ENCODE measurements at regions not wholly inside any gene's neighbourhood (a gene's known extent, or its start where the extent isn't known, plus 50 kb on each side); places are given as distances from the start of the nearest gene placed in this dataset.

DNA sequence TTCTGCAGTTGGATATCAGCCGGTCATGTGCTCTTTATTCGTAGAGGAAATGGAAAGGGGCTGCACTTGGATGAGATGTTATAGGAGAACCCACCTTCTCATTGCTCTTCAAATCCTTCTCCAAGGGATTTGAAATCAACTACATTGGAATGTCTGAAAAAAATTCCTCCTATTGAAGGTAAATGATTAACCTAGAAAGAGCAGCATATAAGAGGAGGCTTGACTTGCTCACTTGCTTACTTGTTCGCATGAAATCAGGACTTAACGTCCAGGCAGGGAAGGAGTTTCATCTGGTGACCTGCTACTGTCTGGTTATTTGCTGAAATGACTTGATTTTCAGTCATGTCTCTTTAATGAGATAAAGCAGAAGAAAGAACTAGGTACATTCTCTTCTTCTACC is 338.4 kb upstream of the NOCT start:
- no peaks in the 10 kb centered on the region for H3K27me3 ChIP-seq (replicated peaks in 1 of 2; ENCODE audit: control insufficient read depth in 2 of 2, extremely low read depth in 1 of 2, insufficient read depth in 2 of 2, low read length in 1 of 2)
- no peak for ATAC-seq (replicated peaks in 1 of 4)
- no peak overlapping the region for H3K4me3 ChIP-seq (ENCODE audit: control insufficient read depth in 1 of 2, extremely low read depth in 1 of 2, low read length in 1 of 2)
- WGBS (ENCODE audit: insufficient coverage), result no CpG with 5 or more reads among the region's 4 CpGs
- Mint-ChIP-seq H3K4me1 (peaks cover 0 to 3% (median 0%) of the 10 kb centered on the region in 3 donors), H3K4me3 (no peak overlapping the region), H3K36me3 (no peaks in the 10 kb centered on the region), H3K27ac (no peak overlapping the region), H3K9me3 (no peaks in the 10 kb centered on the region), H3K27me3 (peaks cover 2 to 5% of the 10 kb centered on the region in 2 donors)
- ChIA-PET CTCF (no interaction called here), POLR2A (no interaction called here)
- H3K36me3 ChIP-seq (ENCODE audit: control insufficient read depth in 2 of 2, extremely low read depth in 1 of 2, insufficient read depth in 1 of 2, low read length in 1 of 2), result no peaks in the 10 kb centered on the region
- no peaks in the 10 kb centered on the region for H3K9me3 ChIP-seq
- no peak for DNase-seq
- H3K27ac ChIP-seq (ENCODE audit: low read length), result no peak overlapping the region
- H3K4me1 ChIP-seq (ENCODE audit: control insufficient read depth in 1 of 2, extremely low read depth in 1 of 2, insufficient read depth in 2 of 2, low read length in 2 of 2), result no peaks in the 10 kb centered on the region

GRCh38 chr4:138675685-138676084 is 339.9 kb upstream of the NOCT start:
- H3K27ac Mint-ChIP-seq, result no peak overlapping the region
- Histone ChIP-seq H3K9me3 (no peaks in the 10 kb centered on the region), H3K4me1 (ENCODE audit: control insufficient read depth in 1 of 2, extremely low read depth in 1 of 2, insufficient read depth in 2 of 2, low read length in 2 of 2) (no peaks in the 10 kb centered on the region), H3K27me3 (replicated peaks in 1 of 2; ENCODE audit: control insufficient read depth in 2 of 2, extremely low read depth in 1 of 2, insufficient read depth in 2 of 2, low read length in 1 of 2) (no peaks in the 10 kb centered on the region), H3K36me3 (ENCODE audit: control insufficient read depth in 2 of 2, extremely low read depth in 1 of 2, insufficient read depth in 1 of 2, low read length in 1 of 2) (no peaks in the 10 kb centered on the region), H3K4me3 (ENCODE audit: control insufficient read depth in 1 of 2, extremely low read depth in 1 of 2, low read length in 1 of 2) (no peak overlapping the region), H3K27ac (ENCODE audit: low read length) (no peak overlapping the region)
- H3K9me3 Mint-ChIP-seq, result no peaks in the 10 kb centered on the region
- H3K4me3 Mint-ChIP-seq, result no peak overlapping the region
- DNase-seq (no peak), ATAC-seq (replicated peaks in 1 of 4) (no peak)
- H3K27me3 Mint-ChIP-seq, result peaks cover 0 to 3% of the 10 kb centered on the region in 2 donors
- POLR2A ChIA-PET, result no interaction called here
- H3K4me1 Mint-ChIP-seq, result no peaks in the 10 kb centered on the region
- WGBS (ENCODE audit: insufficient coverage), result 100% methylated on average over 1 of the region's 5 CpGs
- CTCF ChIA-PET, result no interaction called here
- no peaks in the 10 kb centered on the region for H3K36me3 Mint-ChIP-seq

- H3K27ac ChIP-seq (ENCODE audit: low read length), result no peak overlapping the region
- H3K27me3 ChIP-seq (replicated peaks in 1 of 2; ENCODE audit: control insufficient read depth in 2 of 2, extremely low read depth in 1 of 2, insufficient read depth in 2 of 2, low read length in 1 of 2), result no peaks in the 10 kb centered on the region
- WGBS (ENCODE audit: insufficient coverage), result 0% methylated on average over 1 of the region's 1 CpG
- H3K9me3 Mint-ChIP-seq, result no peaks in the 10 kb centered on the region
- no peaks in the 10 kb centered on the region for H3K9me3 ChIP-seq
- no peaks in the 10 kb centered on the region for H3K36me3 Mint-ChIP-seq
- H3K27ac Mint-ChIP-seq, result no peak overlapping the region
- H3K27me3 Mint-ChIP-seq, result peaks cover 0 to 3% of the 10 kb centered on the region in 2 donors
- H3K4me3 Mint-ChIP-seq, result no peak overlapping the region
- CTCF ChIA-PET, result no interaction called here
- H3K4me1 ChIP-seq (ENCODE audit: control insufficient read depth in 1 of 2, extremely low read depth in 1 of 2, insufficient read depth in 2 of 2, low read length in 2 of 2), result no peaks in the 10 kb centered on the region
- no peak for ATAC-seq (replicated peaks in 1 of 4)
- POLR2A ChIA-PET, result no interaction called here
- H3K4me1 Mint-ChIP-seq, result no peaks in the 10 kb centered on the region
- DNase-seq, result no peak
- H3K36me3 ChIP-seq (ENCODE audit: control insufficient read depth in 2 of 2, extremely low read depth in 1 of 2, insufficient read depth in 1 of 2, low read length in 1 of 2), result no peaks in the 10 kb centered on the region
- H3K4me3 ChIP-seq (ENCODE audit: control insufficient read depth in 1 of 2, extremely low read depth in 1 of 2, low read length in 1 of 2), result no peak overlapping the region
These were observed 341.4 kb upstream of the NOCT start for GRCh38 chr4:138674209-138674608.

DNA sequence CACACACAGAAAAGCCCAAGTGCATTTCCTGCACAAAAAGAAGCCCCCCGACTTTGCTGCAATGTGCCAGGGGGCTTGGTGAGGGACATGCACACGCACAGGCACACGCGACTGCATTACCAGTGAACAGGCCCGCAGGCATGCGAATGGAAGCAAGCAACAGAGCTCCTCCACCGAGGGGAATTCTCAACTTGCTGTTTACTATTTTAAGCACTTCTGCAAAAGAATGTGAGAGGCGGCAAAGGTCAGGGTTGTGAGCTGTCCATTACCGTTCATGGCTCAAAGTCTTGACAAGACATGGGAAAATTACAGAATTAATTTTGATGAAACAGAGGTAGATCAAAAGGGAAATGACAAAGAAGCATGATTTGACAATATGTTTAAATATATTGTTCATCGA is 342.5 kb upstream of the NOCT start:
- Histone ChIP-seq H3K4me1 (ENCODE audit: control insufficient read depth in 1 of 2, extremely low read depth in 1 of 2, insufficient read depth in 2 of 2, low read length in 2 of 2) (no peaks in the 10 kb centered on the region), H3K27ac (ENCODE audit: low read length) (no peak overlapping the region), H3K9me3 (no peaks in the 10 kb centered on the region), H3K27me3 (replicated peaks in 1 of 2; ENCODE audit: control insufficient read depth in 2 of 2, extremely low read depth in 1 of 2, insufficient read depth in 2 of 2, low read length in 1 of 2) (no peaks in the 10 kb centered on the region), H3K4me3 (ENCODE audit: control insufficient read depth in 1 of 2, extremely low read depth in 1 of 2, low read length in 1 of 2) (no peak overlapping the region), H3K36me3 (ENCODE audit: control insufficient read depth in 2 of 2, extremely low read depth in 1 of 2, insufficient read depth in 1 of 2, low read length in 1 of 2) (no peaks in the 10 kb centered on the region)
- ATAC-seq (replicated peaks in 1 of 4) (no peak), DNase-seq (no peak)
- Mint-ChIP-seq H3K27me3 (peaks cover 0 to 3% of the 10 kb centered on the region in 2 donors), H3K4me1 (no peaks in the 10 kb centered on the region), H3K4me3 (no peak overlapping the region), H3K36me3 (no peaks in the 10 kb centered on the region), H3K27ac (no peak overlapping the region), H3K9me3 (no peaks in the 10 kb centered on the region)
- CTCF ChIA-PET, result no interaction called here
- WGBS (ENCODE audit: insufficient coverage), result 72% methylated on average over 7 of the region's 10 CpGs
- POLR2A ChIA-PET, result no interaction called here

- H3K4me1 ChIP-seq (ENCODE audit: control insufficient read depth in 1 of 2, extremely low read depth in 1 of 2, insufficient read depth in 2 of 2, low read length in 2 of 2), result no peaks in the 10 kb centered on the region
- Mint-ChIP-seq H3K4me1 (no peaks in the 10 kb centered on the region), H3K27me3 (peaks cover 0 to 3% of the 10 kb centered on the region in 2 donors), H3K27ac (no peak overlapping the region), H3K4me3 (no peak overlapping the region), H3K36me3 (no peaks in the 10 kb centered on the region), H3K9me3 (no peaks in the 10 kb centered on the region)
- no peaks in the 10 kb centered on the region for H3K27me3 ChIP-seq (replicated peaks in 1 of 2; ENCODE audit: control insufficient read depth in 2 of 2, extremely low read depth in 1 of 2, insufficient read depth in 2 of 2, low read length in 1 of 2)
- no peak for DNase-seq
- ChIA-PET CTCF (no interaction called here), POLR2A (no interaction called here)
- ATAC-seq (replicated peaks in 1 of 4), result no peak
- 68% methylated on average over 9 of the region's 9 CpGs for WGBS (ENCODE audit: insufficient coverage)
- no peak overlapping the region for H3K27ac ChIP-seq (ENCODE audit: low read length)
- no peaks in the 10 kb centered on the region for H3K36me3 ChIP-seq (ENCODE audit: control insufficient read depth in 2 of 2, extremely low read depth in 1 of 2, insufficient read depth in 1 of 2, low read length in 1 of 2)
- no peaks in the 10 kb centered on the region for H3K9me3 ChIP-seq
- H3K4me3 ChIP-seq (ENCODE audit: control insufficient read depth in 1 of 2, extremely low read depth in 1 of 2, low read length in 1 of 2), result no peak overlapping the region
These were observed 343.1 kb upstream of the NOCT start for GRCh38 chr4:138672393-138672976.

DNA sequence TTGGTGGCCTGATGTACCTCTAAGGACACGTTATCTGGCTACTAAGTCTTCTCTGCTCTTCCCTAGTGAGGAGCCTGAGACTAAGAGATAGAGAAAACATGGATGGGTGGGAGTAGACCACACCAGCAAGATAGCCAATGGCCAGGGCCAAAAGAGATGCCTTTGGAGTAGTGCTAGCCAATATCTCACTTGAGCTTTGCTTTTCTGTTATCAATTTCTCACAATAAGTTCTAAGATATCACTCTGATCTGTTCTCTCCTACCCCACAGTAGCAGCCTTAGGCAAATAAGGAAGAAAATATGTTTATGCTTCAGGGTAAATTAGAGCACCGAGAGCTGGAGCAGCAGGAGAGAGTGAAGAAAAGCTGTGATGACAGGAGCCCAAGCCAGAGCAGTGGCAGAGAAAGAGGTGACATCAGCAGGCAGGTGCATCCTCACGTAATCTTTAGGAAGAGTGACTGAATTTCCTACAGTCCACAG is 343.9 kb upstream of the NOCT start:
- peaks cover 0 to 3% of the 10 kb centered on the region in 2 donors for H3K27me3 Mint-ChIP-seq
- ChIA-PET CTCF (no interaction called here), POLR2A (interaction anchor here in 1 of 2 donors (0.7 kb wide), 1 partner anchor 1763 kb away, joined by 3 read pairs; no protein-coding TSS in a partner anchor)
- no peaks in the 10 kb centered on the region for H3K9me3 Mint-ChIP-seq
- no peaks in the 10 kb centered on the region for H3K36me3 Mint-ChIP-seq
- H3K4me3 Mint-ChIP-seq, result no peak overlapping the region
- no peaks in the 10 kb centered on the region for H3K27me3 ChIP-seq (replicated peaks in 1 of 2; ENCODE audit: control insufficient read depth in 2 of 2, extremely low read depth in 1 of 2, insufficient read depth in 2 of 2, low read length in 1 of 2)
- no peak overlapping the region for H3K27ac ChIP-seq (ENCODE audit: low read length)
- WGBS (ENCODE audit: insufficient coverage), result no CpG with 5 or more reads among the region's 3 CpGs
- DNase-seq, result no peak
- no peak for ATAC-seq (replicated peaks in 1 of 4)
- no peaks in the 10 kb centered on the region for H3K9me3 ChIP-seq
- no peak overlapping the region for H3K27ac Mint-ChIP-seq
- H3K36me3 ChIP-seq (ENCODE audit: control insufficient read depth in 2 of 2, extremely low read depth in 1 of 2, insufficient read depth in 1 of 2, low read length in 1 of 2), result no peaks in the 10 kb centered on the region
- H3K4me1 ChIP-seq (ENCODE audit: control insufficient read depth in 1 of 2, extremely low read depth in 1 of 2, insufficient read depth in 2 of 2, low read length in 2 of 2), result no peaks in the 10 kb centered on the region
- no peak overlapping the region for H3K4me3 ChIP-seq (ENCODE audit: control insufficient read depth in 1 of 2, extremely low read depth in 1 of 2, low read length in 1 of 2)
- H3K4me1 Mint-ChIP-seq, result no peaks in the 10 kb centered on the region

DNA sequence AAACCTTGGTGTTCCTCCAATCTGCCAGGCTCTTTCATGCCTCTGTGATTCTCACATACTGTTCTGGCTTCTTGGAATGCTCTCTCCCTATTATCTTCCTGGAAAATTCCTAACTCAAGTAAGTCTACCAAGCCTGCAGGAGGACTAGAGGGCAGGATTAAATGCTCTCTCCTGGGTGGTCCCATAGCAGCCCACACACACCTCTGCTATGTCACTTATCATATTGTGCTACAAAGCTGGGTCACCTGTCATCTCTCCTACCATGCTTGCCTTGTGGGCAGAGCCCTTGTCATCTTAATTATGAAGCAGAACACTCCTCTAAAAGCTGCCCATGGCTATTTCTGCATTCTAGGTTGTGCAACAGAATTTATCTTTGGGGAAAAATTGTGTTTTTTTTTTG is 344.5 kb upstream of the NOCT start:
- no peak overlapping the region for H3K4me3 ChIP-seq (ENCODE audit: control insufficient read depth in 1 of 2, extremely low read depth in 1 of 2, low read length in 1 of 2)
- no peaks in the 10 kb centered on the region for H3K4me1 Mint-ChIP-seq
- H3K27me3 ChIP-seq (replicated peaks in 1 of 2; ENCODE audit: control insufficient read depth in 2 of 2, extremely low read depth in 1 of 2, insufficient read depth in 2 of 2, low read length in 1 of 2), result no peaks in the 10 kb centered on the region
- H3K27ac Mint-ChIP-seq, result no peak overlapping the region
- H3K9me3 Mint-ChIP-seq, result no peaks in the 10 kb centered on the region
- POLR2A ChIA-PET, result interaction anchor here in 1 of 2 donors (0.7 kb wide), 1 partner anchor 1762 kb away, joined by 3 read pairs; no protein-coding TSS in a partner anchor
- no peak for ATAC-seq (replicated peaks in 1 of 4)
- H3K27ac ChIP-seq (ENCODE audit: low read length), result no peak overlapping the region
- no peak for DNase-seq
- H3K4me1 ChIP-seq (ENCODE audit: control insufficient read depth in 1 of 2, extremely low read depth in 1 of 2, insufficient read depth in 2 of 2, low read length in 2 of 2), result no peaks in the 10 kb centered on the region
- no peaks in the 10 kb centered on the region for H3K36me3 Mint-ChIP-seq
- no peaks in the 10 kb centered on the region for H3K36me3 ChIP-seq (ENCODE audit: control insufficient read depth in 2 of 2, extremely low read depth in 1 of 2, insufficient read depth in 1 of 2, low read length in 1 of 2)
- H3K4me3 Mint-ChIP-seq, result no peak overlapping the region
- H3K27me3 Mint-ChIP-seq, result peaks cover 3 to 8% of the 10 kb centered on the region in 2 donors
- CTCF ChIA-PET, result no interaction called here
- no peaks in the 10 kb centered on the region for H3K9me3 ChIP-seq

Measured in T-cell (primary cell).